GM03348 (cell line): ENCODE measurements at regions not wholly inside any gene's neighbourhood (a gene's known extent, or its start where the extent isn't known, plus 50 kb on each side); places are given as distances from the start of the nearest gene placed in this dataset.
"Not testable (repeated sequence)": the region's sequence is repeated elsewhere in the genome, so short reads cannot be mapped to it uniquely, and the experiment has no call there.

ENCODE experiments used
- DNase-seq: peaks from one replicate; pipeline ENCODE4 v3.0.0; 2012; ENCODE audit warnings: low spot score

DNA sequence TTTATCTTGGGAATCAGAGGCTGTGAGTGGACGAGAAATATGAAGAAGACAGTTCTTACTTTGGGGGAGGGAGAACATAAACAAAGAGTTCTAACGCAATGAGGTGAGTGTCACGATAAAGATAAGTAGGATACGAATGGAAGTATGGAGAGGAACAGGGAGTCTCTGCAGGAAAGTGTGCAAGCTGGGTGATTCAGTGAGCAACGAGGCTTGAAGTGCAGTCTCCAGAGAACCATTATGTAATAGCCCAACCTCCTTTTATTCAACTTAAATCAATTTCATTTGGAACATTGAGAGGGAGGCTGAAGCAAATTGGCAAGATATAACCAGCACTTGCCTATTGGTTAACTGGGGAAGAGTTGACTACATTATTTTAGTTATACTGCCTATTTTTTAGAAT is 99.3 kb upstream of the PLD5 start:
- no peak for DNase-seq

DNA sequence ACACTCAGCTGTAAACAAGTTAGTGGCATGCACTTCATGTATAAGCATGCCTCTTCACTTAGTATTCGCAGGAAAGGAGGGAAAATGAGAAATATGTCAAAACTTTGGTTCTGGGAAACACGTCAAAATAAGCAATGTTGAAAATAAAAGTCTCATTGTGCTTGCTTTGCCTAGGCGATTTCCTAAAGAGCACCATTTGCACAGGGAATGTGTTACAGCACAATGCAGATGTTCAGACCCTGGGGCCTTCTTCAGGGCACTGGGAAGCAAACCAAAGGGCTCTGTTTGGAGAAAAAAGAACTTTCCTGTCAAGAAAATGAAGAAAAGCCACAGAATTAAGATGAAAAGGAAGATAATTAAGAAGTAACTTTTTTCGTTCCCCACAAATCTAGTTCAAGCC is 98.6 kb upstream of the PLD5 start:
- DNase-seq = no peak

GRCh38 chr1:242613266-242613815 is 88.8 kb upstream of the PLD5 start:
- no peak for DNase-seq

GRCh38 chr1:242610209-242610608 is 85.7 kb upstream of the PLD5 start:
- DNase-seq = no peak

DNA sequence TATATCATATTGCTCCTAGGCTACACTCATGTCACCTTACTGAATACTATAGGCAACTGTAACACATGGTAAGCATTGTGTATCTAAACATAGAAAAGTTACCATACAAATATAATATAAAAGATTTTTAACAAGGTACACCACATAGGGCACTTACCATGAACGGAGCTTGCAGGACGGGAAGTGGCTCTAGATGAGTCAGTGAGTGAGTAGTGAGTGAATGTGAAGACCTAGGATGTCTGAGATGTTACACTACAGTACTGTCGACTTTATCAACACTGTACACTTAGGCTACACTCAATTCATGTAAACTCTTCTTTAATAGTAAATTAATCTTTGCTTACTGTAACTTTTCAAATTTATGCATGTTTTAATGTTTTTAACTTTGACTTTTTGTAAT is 81.0 kb upstream of the PLD5 start:
- no peak for DNase-seq

DNA sequence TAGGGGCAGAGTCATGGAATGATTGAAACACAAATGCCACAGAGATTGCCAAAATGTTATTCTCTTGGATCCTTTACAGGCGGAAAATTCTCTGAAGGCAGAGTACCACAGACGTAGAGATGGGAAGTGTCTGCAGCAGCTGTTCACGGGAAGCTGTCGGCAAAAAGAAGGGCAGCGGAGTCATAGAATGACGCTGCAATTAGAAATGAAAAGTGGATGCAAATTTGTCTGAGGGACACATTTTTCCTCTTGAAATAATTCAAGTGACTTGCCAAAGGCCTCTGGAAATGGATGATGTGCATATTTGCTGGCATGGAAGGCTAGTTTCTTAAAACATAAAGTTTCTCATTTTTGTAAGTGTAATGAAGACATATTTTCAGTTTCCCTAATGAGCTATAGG is 77.5 kb upstream of the PLD5 start:
- no peak for DNase-seq

GRCh38 chr1:242593756-242594155 is 69.3 kb upstream of the PLD5 start:
- DNase-seq = not testable (repeated sequence)

GRCh38 chr1:242586360-242586680 is 61.8 kb upstream of the PLD5 start:
- no peak for DNase-seq

- DNase-seq = no peak
Observed at GRCh38 chr1:242585616-242586359, 61.3 kb upstream of the PLD5 start.

DNA sequence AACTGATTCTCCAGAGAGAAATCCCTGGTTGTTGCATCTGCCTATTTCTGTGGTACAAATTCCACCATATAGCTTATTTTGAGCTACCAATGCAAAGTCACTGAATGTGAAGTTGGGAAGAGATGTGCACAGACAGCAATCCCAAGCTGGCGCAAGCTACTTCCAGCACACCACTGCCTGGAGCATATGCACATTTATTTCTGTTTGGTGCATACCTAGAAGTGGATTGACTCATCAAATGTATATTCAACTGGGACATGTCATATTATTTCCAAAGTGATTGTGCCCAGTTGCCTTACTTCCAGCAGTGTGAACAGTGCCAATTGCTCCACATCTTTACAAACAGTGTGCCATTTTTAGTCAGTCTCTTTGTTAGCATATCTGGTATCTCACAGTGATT is 58.2 kb upstream of the PLD5 start:
- no peak for DNase-seq

- DNase-seq = no peak
Observed at GRCh38 chr1:242579528-242580235, 55.2 kb upstream of the PLD5 start.
